ENCODE measurements at regions not wholly inside any gene's neighbourhood (a gene's known extent, or its start where the extent isn't known, plus 50 kb on each side); places are given as distances from the start of the nearest gene placed in this dataset.
A peak's percentile ranks its signal among the peaks of the same experiment; 100 is the strongest.

DNA sequence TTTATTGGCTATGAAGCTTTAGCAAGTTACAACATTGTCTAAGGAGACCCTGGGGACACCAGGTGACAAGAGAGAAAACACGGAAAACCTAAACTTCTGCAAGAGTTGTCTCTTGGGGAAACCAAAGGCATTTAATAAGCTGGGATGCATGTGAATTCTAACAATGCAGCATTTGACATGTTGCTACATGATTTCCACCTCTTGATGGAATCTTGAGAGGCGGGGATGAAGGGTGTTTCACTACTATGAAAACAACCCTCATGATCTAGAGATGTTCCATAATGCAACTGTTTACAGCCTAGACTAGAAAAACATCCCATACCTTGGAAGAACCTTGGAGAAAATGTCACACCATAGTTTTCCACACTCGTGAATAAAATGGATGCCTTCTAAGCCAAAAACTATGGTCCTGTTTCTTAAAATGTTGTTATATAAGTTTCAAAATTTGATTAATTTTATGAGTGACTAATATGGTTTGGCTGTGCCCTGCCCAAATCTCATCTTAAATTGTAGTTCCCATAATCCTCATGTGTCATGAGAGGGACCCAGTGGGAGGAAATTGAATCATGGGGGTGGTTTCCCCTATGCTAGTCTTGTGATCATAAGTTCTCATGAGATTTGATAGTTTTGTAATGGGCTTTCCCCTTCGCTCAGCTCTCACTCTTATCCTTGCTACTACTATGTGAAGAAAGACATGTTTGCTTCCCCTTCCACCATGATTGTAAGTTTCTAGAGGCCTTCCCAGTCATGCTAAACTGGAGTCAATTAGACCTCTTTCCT lies 164.6 kb downstream of the TNFSF13B start:
- no peak overlapping the region for H3K27ac ChIP-seq
- no peak overlapping the region for H3K4me3 ChIP-seq

DNA sequence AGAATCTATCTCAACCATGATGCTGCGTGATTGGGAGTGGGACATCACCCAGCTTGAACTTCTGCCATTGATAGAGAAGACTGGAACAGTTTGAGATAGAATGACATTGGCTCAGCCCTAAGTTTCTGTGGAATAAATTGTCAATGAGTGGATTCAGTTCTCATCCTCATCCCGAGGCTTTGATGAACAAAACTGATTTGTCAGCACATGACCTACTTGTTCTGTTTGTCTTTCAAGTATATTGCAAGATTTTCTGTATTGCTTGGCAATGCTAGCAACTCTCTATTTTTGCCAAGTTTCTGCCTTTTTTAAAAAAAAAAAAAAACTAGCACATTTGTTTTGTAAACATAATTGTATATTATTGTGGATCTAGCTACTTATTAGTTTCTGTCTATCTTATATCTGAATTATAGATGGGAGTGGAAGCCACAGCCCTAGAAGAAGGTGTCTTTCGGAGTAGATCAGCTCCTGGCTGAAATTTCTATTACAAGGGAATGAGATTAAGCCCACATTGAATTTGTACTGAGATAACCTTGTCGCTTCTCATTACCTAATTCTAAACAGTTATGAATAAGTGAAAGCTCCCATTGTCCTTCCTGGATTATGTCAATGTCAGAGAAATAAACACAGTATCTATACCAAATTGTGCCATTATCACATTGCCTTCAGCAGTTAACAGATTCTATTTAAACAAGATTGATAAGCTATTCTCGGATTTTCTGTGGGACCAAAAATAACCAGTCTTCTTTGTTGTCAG lies 166.1 kb downstream of the TNFSF13B start:
- Histone ChIP-seq H3K4me3 (no peak overlapping the region), H3K27ac (no peak overlapping the region)

DNA sequence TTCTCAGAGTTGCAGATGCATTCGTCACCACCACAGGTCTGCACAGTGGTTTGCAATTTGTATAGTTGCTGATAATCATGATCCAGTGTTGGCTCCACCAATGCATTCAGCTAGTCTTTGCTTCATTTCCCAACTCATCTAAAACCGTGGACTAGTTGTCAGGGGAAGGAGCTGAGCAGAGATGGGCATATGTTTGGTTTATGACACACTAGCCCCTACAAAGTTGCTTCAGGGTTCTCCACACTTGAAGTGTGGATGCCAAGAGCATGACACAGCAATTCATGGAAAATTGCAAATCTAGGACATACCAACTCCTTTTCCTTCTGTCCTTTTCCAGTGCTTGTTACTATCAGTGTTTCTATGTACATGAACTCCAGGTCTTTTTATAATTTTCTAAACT lies 168.0 kb downstream of the TNFSF13B start:
- H3K4me3 ChIP-seq = no peak overlapping the region
- no peak overlapping the region for H3K27ac ChIP-seq

DNA sequence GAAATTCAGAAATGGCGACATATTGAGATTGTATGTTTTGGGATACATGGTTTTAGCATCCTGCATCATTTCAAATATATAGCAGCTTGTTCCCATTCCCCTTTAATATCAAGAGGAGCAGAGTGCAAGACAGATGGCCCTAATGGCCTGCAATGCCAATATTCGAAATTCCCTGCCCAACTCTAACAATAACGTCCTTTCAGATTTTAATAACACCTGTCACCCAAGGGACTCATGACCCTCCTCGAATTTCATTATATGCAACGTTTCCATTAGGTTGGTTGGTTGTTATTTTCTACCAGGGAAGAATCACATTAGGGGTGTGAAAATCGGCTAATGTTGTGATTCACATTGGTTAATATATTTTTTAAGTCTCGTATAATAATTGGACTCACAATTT lies 170.0 kb downstream of the TNFSF13B start:
- H3K27ac ChIP-seq = no peak overlapping the region
- H3K4me3 ChIP-seq = no peak overlapping the region

DNA sequence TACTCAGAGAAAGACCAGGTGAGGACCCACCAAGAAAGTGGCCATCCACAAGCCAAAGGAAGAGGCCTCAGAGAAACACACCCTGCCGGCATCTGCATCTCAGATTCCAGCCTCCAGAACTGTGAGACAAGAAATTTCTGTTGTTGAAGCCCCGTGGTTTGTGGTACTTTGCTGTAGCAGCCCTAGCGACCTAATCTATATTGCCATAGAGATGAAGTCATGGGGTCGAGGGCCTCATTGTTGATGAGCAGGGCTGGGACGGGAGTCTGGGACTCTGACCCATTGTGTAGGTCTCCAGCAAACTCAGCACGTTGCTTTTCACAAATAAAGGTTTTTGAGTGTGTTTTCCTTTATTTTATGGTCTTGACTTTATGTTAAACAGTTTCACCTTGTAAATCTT lies 174.9 kb downstream of the TNFSF13B start:
- Histone ChIP-seq H3K27ac (no peak overlapping the region), H3K4me3 (no peak overlapping the region)

DNA sequence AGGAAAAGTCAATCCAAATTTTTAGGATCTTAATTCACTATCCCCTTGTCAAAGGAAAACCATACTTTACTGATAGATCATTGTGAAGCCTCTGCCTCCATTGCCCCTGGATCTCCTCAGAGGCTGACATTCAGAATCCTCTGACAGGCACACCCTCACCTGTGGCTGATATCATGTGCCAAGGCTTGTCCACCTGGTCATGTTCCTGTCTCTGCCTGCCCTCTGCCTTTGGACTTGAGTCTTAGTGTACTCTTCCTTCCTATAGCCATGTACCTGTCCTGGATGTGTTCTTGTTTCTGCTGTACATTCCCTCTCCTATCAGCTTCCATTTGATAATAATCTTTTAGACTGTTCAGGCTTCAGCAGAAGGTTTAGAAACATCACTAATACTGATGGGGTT lies 179.4 kb downstream of the TNFSF13B start:
- H3K4me3 ChIP-seq = no peak overlapping the region
- no peak overlapping the region for H3K27ac ChIP-seq

DNA sequence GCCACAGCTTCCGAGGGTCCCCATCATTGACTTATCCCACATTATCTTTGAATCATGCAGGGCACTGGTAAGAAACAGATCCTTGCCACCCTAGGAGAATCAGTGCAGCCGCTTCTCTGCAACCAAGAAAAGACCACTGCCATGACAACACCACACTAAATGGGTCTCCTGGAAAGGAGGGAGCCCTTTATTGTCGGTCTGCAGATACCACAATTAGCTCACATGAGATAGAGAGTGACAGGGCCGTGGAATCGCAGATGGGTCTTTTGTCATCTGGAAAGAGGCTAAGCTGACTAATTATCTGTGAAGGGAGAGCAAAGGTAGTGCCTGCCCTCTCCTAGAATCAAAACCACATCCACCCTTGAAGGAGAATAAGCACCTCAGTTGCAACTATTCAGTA lies 178.3 kb upstream of the MYO16 start:
- Histone ChIP-seq H3K27ac (no peak overlapping the region), H3K4me3 (no peak overlapping the region)

DNA sequence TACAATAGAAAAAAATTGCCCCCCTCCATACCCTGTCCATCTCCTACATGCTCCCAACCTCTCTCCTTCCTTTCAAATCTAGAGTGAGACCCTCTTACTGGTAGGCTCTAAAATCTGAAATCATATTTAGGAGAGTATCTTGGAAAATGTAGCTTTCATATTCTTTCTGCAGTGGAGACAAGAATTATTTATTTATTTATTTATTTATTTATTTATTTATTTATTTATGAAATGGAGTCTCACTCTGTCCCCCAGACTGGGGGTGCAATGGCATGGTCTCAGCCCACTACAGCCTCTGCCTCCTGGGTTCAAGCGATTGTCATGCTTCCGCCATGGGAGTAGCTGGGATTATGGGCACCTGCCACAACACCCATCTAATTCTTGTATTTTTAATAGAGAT lies 174.1 kb upstream of the MYO16 start:
- H3K27ac ChIP-seq = no peak overlapping the region
- H3K4me3 ChIP-seq = no peak overlapping the region

DNA sequence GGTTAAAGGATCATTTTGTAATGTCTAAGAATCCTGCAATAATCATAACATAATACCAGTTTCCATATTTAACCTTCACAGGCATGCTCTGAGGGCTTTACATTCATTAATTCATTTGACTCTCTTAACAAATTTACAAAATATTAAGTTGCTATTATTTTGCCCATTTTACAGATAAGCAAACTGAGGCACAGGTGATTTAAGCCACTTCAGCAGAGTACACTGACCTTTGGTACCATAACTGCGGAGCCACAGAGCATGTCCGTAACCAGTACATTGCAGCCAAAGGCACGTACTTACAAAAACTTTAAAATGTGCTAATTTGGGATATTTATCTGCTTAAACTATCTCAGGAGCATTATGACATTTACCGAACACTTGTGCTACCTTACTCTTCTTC lies 169.4 kb upstream of the MYO16 start:
- Histone ChIP-seq H3K27ac (no peak overlapping the region), H3K4me3 (no peak overlapping the region)

DNA sequence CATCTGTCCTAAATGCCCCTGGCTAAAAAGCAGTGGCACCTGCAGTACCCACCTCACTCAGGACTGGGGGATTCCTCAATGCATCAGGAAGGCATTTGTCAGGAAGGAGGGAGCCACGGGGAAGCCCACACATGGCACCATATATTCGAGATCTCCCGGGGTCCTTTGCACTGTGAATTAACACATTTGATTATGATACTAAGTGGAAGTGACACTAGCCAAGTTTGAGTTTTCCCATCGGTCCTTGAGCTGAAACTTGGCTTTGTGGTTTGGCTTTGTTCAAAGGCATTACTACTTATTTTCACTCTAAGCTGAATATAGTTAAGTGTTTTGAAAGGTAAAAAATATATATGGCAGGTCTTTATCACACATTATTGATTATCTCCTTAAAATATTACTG lies 168.7 kb upstream of the MYO16 start:
- no peak overlapping the region for H3K4me3 ChIP-seq

DNA sequence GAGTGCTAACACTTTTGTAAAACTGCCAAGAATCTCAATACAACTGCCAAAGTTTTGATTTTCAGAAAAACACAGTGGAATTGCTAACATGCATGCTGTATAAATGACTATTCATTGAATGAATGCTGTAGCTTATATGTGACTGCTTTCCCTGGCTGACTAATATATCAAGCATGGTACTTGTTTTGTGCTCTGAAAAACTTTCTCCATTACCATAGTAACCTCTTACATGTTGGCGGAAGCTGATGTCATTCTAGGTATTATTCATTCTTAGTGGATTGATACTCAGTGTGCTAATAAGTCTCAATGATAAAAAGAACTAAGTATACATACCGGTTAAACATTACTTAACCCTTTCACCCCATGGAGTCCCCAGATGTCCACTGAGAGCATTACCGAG lies 166.1 kb upstream of the MYO16 start:
- Histone ChIP-seq H3K27ac (no peak overlapping the region), H3K4me3 (no peak overlapping the region)

More for the DNA sequence above, 168.7 kb upstream of the MYO16 start:
- no peak overlapping the region for H3K27ac ChIP-seq

DNA sequence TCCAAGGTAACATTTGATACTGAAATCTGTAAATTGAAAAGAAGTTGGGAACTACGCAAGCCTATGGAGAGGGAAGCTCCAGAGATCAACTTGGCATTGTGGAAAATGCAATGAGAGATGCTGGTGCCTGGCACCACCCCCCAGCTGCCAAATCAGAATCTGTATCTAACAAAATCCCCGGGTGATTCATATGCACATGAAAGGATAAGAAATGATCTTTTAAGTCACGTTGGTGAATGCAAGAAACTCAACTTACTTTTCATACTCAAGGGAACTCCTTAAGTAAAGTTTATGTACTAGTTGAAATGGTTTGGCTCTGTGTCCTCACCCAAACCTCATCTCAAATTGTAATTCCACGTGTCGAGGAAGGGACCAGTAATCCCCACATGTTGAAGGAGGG lies 158.5 kb upstream of the MYO16 start:
- Histone ChIP-seq H3K4me3 (no peak overlapping the region), H3K27ac (no peak overlapping the region)

DNA sequence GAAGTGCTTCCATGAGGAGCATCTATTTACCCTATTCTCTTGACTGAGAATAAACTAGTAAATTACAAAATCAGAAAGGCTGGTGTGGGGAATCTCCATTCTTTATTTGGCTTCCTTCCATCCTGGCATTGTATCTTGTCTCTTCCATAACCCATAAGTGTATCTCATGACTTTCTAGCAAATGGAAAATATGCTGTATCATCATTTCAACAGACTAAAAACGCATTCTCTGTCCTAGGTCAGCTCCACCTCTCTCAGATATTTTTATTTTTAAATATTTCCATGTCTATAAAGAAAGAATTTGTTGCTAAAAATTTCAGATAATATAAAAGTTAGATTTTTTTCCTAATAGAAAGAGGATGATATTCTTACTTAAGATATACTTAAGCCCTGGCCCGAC lies 154.2 kb upstream of the MYO16 start:
- no peak overlapping the region for H3K4me3 ChIP-seq

DNA sequence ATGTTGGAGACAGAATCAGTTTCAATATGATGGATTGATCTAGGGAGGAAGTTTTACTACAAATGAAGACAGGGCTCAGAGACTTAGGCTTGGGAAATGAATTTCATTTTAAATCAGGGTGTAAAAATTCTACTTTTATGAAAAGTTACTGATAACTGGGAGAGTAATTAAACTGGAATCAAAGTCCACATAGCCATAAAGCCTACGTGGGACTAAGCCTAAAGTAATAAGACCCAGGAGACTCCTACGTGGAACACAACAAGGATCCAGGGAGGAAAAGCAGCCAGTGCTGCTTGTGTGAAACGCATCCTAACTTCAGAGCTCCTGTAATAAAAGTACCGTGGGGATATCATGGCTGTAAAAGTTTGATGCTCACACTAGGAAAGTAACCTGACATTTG lies 152.0 kb upstream of the MYO16 start:
- H3K4me3 ChIP-seq = no peak overlapping the region
- H3K27ac ChIP-seq = no peak overlapping the region

More for the DNA sequence above, 154.2 kb upstream of the MYO16 start:
- no peak overlapping the region for H3K27ac ChIP-seq

DNA sequence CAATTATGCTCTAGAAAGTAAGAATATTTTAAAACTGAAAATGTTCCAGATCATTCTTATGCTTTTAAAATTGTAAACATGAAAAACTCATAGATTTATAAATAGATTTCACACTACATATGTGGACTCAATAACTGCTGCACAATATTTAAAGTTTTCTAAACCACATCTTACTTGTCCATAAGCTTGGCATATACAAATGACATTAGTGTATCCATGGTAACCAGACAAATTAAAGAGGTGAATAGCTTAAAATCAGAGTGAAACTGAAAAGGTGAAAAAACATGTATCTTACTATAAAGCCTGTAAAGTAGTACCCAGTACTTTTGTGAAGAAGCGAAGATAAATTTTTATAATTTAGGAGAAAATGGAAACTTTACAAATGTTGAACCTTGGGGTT lies 151.2 kb upstream of the MYO16 start:
- Histone ChIP-seq H3K27ac (no peak overlapping the region), H3K4me3 (no peak overlapping the region)

DNA sequence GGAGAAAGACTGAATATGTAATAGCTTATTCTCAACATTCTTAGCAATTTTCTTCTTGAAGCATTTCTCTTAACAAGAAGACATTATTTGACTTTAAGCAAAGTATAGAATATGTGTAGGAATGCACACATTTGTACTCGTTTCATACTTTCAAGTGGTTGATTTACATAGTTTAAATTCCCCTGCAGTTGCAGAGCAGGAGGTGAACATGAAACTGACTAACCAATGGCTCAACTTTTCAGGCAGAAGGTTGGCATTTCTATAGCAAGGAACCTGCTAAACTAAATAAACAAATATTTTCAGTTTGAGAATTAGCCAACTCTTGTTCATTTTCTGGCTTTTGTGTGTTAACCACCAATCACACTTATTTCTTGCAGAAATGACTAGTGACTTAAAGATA lies 145.4 kb upstream of the MYO16 start:
- Histone ChIP-seq H3K27ac (no peak overlapping the region), H3K4me3 (no peak overlapping the region)

DNA sequence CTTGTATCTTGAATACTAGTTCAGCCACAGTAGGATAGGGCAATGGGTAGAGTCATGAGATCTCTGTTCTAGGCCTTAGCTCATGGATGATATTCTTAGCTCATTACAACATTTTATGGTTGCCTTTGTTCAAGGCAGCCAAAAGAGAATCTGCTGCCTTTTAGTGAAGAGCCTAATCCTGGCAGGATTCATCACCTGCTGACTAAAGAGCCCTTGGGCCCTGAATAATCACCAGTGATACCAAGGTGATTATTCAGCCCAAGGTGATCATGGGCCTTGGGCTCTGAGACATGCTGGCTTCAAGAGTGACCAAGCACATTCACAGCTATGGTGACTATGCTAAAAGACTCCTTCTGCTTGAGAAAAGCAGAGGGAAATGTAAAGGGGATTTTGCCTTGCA lies 143.3 kb upstream of the MYO16 start:
- no peak overlapping the region for H3K4me3 ChIP-seq
- no peak overlapping the region for H3K27ac ChIP-seq

DNA sequence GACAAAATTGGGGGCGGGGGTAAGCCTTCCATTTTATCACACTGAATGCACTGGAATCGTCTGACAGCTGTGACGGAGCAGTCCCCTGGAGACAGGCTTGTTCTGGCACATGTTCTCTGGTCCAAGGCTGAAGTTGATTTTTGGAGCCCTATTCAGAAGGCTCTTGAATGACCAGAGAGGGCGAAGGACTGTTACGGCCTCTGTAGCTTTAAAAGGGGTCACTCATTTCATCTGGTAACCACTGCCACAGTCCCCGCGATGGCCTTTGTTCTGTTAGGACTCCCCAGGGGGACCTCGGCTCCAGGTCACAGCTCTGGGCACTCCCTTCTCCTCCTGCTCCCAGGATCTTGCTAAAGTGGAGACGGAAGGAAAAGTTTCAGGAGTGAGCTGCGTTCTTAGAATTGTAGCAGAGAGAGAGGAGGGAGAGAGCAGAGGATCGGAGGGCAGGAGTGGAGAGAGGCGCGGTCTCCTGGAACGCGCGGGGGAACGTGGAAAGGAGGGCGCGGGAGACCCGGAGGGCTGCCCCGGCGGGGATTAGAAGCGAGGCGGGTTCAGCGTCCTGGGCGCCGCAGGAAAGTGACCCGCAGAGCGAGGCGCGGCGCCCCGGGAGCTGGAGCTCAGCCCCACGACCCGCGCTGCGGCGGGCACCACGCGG lies 134.3 kb upstream of the MYO16 start:
- Histone ChIP-seq H3K27ac (no peak overlapping the region), H3K4me3 (peak overlapping the region in 3 of 7 experiments; percentile 12 to 30 (median 25))

DNA sequence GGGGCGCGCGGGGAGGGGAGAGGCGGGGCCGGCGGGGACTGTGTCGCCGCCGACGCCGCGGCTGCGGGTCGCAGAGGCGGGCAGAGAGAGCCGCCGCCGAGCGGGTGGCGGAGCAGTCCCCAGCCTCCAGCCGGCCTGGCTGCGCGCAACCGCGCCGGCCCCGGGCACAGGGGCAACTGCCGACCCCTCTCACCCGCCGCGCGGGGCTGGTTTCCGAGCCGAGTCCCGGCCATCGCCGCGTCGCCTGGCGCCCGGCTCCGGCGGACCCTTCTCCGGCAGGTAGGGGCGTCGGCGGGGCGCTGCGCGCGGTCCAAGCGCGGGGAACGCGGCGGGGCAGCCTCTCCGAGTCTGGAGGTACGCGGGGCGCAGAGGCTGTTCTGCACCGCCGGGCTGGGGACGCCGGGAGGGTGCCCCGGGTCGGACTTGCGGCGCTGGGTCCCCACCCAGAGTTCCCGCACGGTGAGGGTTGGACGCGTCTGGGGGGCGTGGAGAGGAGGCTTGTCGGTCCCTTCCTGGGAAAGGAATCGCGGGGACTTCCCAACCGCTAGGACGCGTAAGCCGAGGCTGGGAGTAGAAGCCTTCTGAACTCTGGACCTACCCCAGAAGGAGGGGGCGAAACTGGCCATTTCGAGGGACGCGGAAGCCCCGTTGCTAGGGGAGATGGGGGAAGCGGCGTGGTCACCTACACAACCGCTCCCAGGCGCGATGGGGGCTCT lies 133.6 kb upstream of the MYO16 start:
- Histone ChIP-seq H3K27ac (no peak overlapping the region), H3K4me3 (peak overlapping the region in 4 of 7 experiments; percentile 12 to 30 (median 19))
